AG09319 (cell line): ENCODE measurements at regions not wholly inside any gene's neighbourhood (a gene's known extent, or its start where the extent isn't known, plus 50 kb on each side); places are given as distances from the start of the nearest gene placed in this dataset.
"Not testable (repeated sequence)": the region's sequence is repeated elsewhere in the genome, so short reads cannot be mapped to it uniquely, and the experiment has no call there.

Experiments used
- DNase-seq: peaks from one replicate; pipeline ENCODE4 v3.0.0-alpha.2; 2010; ENCODE audit warnings: low read depth; ENCODE audit errors: extremely low read depth
- CTCF ChIP-seq: IDR thresholded peaks from 2 replicates; pipeline ENCODE4 v1.5.1; 2011; ENCODE audit warnings: low read depth, mild to moderate bottlenecking, inconsistent platforms, low read length, moderate library complexity

- no peak for TF ChIP-seq CTCF
- DNase-seq = no peak
Observed at GRCh38 chr7:66505531-66506451, 122.9 kb upstream of the KCTD7 start.

GRCh38 chr7:66506703-66507102, 122.0 kb upstream of the KCTD7 start:
- DNase-seq = not testable (repeated sequence)

GRCh38 chr7:66507764-66508296, 120.9 kb upstream of the KCTD7 start:
- no peak for DNase-seq
- TF ChIP-seq CTCF = no peak

- no peak for DNase-seq
- no peak for TF ChIP-seq CTCF
Observed at GRCh38 chr7:66508431-66508830, 120.2 kb upstream of the KCTD7 start.

GRCh38 chr7:66514050-66514449, 114.6 kb upstream of the KCTD7 start:
- no peak for DNase-seq
- no peak for TF ChIP-seq CTCF

- DNase-seq = no peak
- TF ChIP-seq CTCF = no peak
Observed at GRCh38 chr7:66517212-66517909, 111.3 kb upstream of the KCTD7 start.

- no peak for DNase-seq
- no peak for TF ChIP-seq CTCF
Observed at GRCh38 chr7:66518151-66518691, 110.5 kb upstream of the KCTD7 start.
